Fibroblast of mammary gland (primary cell): ENCODE measurements at regions not wholly inside any gene's neighbourhood (a gene's known extent, or its start where the extent isn't known, plus 50 kb on each side); places are given as distances from the start of the nearest gene placed in this dataset.

Experiments used
- DNase-seq: peaks from one replicate; pipeline ENCODE4 v3.0.0-alpha.2; 2010; ENCODE audit warnings: low read depth
- H3K4me3 ChIP-seq: 2 replicates; pipeline ENCODE4 v1.5.1; 2011; ENCODE audit warnings: low read depth, mild to moderate bottlenecking, low read length, moderate library complexity; ENCODE audit not compliant: control insufficient read depth
- CTCF ChIP-seq: conservative IDR thresholded peaks from 2 replicates; pipeline ENCODE4 v1.5.1; 2011; ENCODE audit warnings: low read depth, low read length, inconsistent platforms; ENCODE audit not compliant: control insufficient read depth, insufficient read depth

- no peak overlapping the region for H3K4me3 ChIP-seq
- no peak for TF ChIP-seq CTCF
- DNase-seq, result peak; percentile 11
Observed at GRCh38 chr4:185931986-185932385, 120.0 kb upstream of the SORBS2 start.

GRCh38 chr4:185932491-185932890 is 120.5 kb upstream of the SORBS2 start:
- no peak for TF ChIP-seq CTCF
- no peak overlapping the region for H3K4me3 ChIP-seq
- DNase-seq, result peak; percentile 54

- no peak overlapping the region for H3K4me3 ChIP-seq
- no peak for TF ChIP-seq CTCF
- DNase-seq, result peak; percentile 92
Observed at GRCh38 chr4:185933078-185933581, 121.1 kb upstream of the SORBS2 start.

GRCh38 chr4:185936650-185937376 is 124.8 kb upstream of the SORBS2 start:
- DNase-seq, result no peak
- no peak overlapping the region for H3K4me3 ChIP-seq
- no peak for TF ChIP-seq CTCF

- no peak for DNase-seq
- no peak overlapping the region for H3K4me3 ChIP-seq
- TF ChIP-seq CTCF, result no peak
Observed at GRCh38 chr4:185938654-185939053, 126.7 kb upstream of the SORBS2 start.

- H3K4me3 ChIP-seq, result no peak overlapping the region
- peak; percentile 33 for DNase-seq
- TF ChIP-seq CTCF, result no peak
Observed at GRCh38 chr4:185941461-185941860, 127.5 kb upstream of the TLR3 start.

- no peak for TF ChIP-seq CTCF
- peak; percentile 14 for DNase-seq
- no peak overlapping the region for H3K4me3 ChIP-seq
Observed at GRCh38 chr4:185945252-185945651, 123.7 kb upstream of the TLR3 start.
